ENCODE measurements at regions not wholly inside any gene's neighbourhood (a gene's known extent, or its start where the extent isn't known, plus 50 kb on each side); places are given as distances from the start of the nearest gene placed in this dataset.

DNA sequence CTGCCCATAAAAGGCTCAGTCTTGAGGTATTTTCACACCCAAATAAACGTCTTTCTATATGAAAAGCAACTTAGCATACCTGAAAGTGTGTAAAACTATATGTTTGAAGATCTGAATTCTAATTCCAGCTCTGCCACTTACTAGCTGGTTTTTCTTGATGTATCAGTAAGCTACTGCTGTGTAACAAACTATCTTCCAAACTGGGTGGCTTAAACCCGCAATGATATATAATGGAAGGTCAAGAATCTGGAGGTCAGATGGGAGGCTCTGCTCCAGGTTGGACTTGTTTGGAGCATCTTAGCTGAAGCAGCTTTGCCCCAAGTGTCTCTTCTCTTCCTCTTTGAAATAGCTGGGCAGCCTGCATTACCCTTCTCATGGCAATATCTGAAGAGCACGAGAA, 164.3 kb upstream of the IRX5 start (continued):
- TF ChIP-seq CREB1 (CRISPR knock-in tag; IDR thresholded peaks at IDR 0.05; ENCODE audit: low read depth): no peak

- Histone ChIP-seq H3K4me3 (no peak overlapping the region), H3K4me2 (no peak overlapping the region), H3K9me2 (ENCODE audit: insufficient read depth) (peaks cover 15% of the 10 kb centered on the region; the same call in 1 of the 2 replicates), H3K36me3 (ENCODE audit: insufficient read depth) (no peaks in the 10 kb centered on the region), H3K4me1 (ENCODE audit: insufficient read depth) (peaks cover 8% of the 10 kb centered on the region; the same call in 1 of the 2 replicates), H3K27ac (ENCODE audit: low read depth) (no peak overlapping the region), H3K79me2 (replicated peaks; ENCODE audit: insufficient read depth) (no peaks in the 10 kb centered on the region), H2AFZ (0 out of 2 replicates have a peak overlapping the region, but pooled peaks have one; percentile 2), H3F3A (replicated peaks; ENCODE audit: low read depth) (no peaks in the 10 kb centered on the region), H4K20me1 (replicated peaks; ENCODE audit: insufficient read depth) (no peaks in the 10 kb centered on the region), H3K27me3 (ENCODE audit: insufficient read depth) (no peaks in the 10 kb centered on the region)
- no peak for DNase-seq (ENCODE audit: low spot score)
- no peaks in the 10 kb centered on the region for H3K36me3 Mint-ChIP-seq (ENCODE audit: low read depth)
- TF ChIP-seq EZH2phosphoT487 (IDR thresholded peaks at IDR 0.05; ENCODE audit: unreplicated experiment) (no peak), JUNB (IDR thresholded peaks at IDR 0.05; ENCODE audit: unreplicated experiment) (no peak), STAT1 (IDR thresholded peaks at IDR 0.05; ENCODE audit: unreplicated experiment) (no peak), ZNF114 (CRISPR knock-in tag; IDR thresholded peaks at IDR 0.05) (no peak), ZNF331 (CRISPR knock-in tag; IDR thresholded peaks at IDR 0.05; ENCODE audit: low read depth) (no peak), REST (IDR thresholded peaks at IDR 0.05; ENCODE audit: unreplicated experiment) (no peak), EZH2 (IDR thresholded peaks at IDR 0.05; ENCODE audit: low read depth, unreplicated experiment) (no peak), ETS1 (IDR thresholded peaks at IDR 0.05) (no peak)
- TF ChIP-seq, protein P1, sequence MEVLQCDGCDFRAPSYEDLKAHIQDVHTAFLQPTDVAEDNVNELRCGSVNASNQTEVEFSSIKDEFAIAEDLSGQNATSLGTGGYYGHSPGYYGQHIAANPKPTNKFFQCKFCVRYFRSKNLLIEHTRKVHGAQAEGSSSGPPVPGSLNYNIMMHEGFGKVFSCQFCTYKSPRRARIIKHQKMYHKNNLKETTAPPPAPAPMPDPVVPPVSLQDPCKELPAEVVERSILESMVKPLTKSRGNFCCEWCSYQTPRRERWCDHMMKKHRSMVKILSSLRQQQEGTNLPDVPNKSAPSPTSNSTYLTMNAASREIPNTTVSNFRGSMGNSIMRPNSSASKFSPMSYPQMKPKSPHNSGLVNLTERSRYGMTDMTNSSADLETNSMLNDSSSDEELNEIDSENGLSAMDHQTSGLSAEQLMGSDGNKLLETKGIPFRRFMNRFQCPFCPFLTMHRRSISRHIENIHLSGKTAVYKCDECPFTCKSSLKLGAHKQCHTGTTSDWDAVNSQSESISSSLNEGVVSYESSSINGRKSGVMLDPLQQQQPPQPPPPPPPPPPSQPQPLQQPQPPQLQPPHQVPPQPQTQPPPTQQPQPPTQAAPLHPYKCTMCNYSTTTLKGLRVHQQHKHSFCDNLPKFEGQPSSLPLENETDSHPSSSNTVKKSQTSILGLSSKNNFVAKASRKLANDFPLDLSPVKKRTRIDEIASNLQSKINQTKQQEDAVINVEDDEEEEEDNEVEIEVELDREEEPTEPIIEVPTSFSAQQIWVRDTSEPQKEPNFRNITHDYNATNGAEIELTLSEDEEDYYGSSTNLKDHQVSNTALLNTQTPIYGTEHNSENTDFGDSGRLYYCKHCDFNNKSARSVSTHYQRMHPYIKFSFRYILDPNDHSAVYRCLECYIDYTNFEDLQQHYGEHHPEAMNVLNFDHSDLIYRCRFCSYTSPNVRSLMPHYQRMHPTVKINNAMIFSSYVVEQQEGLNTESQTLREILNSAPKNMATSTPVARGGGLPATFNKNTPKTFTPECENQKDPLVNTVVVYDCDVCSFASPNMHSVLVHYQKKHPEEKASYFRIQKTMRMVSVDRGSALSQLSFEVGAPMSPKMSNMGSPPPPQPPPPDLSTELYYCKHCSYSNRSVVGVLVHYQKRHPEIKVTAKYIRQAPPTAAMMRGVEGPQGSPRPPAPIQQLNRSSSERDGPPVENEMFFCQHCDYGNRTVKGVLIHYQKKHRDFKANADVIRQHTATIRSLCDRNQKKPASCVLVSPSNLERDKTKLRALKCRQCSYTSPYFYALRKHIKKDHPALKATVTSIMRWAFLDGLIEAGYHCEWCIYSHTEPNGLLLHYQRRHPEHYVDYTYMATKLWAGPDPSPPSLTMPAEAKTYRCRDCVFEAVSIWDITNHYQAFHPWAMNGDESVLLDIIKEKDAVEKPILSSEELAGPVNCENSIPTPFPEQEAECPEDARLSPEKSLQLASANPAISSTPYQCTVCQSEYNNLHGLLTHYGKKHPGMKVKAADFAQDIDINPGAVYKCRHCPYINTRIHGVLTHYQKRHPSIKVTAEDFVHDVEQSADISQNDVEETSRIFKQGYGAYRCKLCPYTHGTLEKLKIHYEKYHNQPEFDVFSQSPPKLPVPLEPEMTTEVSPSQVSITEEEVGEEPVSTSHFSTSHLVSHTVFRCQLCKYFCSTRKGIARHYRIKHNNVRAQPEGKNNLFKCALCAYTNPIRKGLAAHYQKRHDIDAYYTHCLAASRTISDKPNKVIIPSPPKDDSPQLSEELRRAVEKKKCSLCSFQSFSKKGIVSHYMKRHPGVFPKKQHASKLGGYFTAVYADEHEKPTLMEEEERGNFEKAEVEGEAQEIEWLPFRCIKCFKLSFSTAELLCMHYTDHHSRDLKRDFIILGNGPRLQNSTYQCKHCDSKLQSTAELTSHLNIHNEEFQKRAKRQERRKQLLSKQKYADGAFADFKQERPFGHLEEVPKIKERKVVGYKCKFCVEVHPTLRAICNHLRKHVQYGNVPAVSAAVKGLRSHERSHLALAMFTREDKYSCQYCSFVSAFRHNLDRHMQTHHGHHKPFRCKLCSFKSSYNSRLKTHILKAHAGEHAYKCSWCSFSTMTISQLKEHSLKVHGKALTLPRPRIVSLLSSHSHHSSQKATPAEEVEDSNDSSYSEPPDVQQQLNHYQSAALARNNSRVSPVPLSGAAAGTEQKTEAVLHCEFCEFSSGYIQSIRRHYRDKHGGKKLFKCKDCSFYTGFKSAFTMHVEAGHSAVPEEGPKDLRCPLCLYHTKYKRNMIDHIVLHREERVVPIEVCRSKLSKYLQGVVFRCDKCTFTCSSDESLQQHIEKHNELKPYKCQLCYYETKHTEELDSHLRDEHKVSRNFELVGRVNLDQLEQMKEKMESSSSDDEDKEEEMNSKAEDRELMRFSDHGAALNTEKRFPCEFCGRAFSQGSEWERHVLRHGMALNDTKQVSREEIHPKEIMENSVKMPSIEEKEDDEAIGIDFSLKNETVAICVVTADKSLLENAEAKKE (CRISPR knock-in tag; IDR thresholded peaks at IDR 0.05): no peak
- H3K27me3 Mint-ChIP-seq (ENCODE audit: insufficient read depth, low read depth, poor library complexity): peaks cover 2% of the 10 kb centered on the region
- no peaks in the 10 kb centered on the region for H3K9me3 Mint-ChIP-seq
- H3K4me3 Mint-ChIP-seq: no peak overlapping the region
- no peak overlapping the region for H3K27ac Mint-ChIP-seq
- no peak for ATAC-seq
- peaks cover 6% of the 10 kb centered on the region; the same call in 2 of the 3 replicates for H3K4me1 Mint-ChIP-seq
Measured at GRCh38 chr16:54750249-54750648, 180.4 kb upstream of the IRX5 start.
